ENCODE measurements at regions not wholly inside any gene's neighbourhood (a gene's known extent, or its start where the extent isn't known, plus 50 kb on each side); places are given as distances from the start of the nearest gene placed in this dataset.

DNA sequence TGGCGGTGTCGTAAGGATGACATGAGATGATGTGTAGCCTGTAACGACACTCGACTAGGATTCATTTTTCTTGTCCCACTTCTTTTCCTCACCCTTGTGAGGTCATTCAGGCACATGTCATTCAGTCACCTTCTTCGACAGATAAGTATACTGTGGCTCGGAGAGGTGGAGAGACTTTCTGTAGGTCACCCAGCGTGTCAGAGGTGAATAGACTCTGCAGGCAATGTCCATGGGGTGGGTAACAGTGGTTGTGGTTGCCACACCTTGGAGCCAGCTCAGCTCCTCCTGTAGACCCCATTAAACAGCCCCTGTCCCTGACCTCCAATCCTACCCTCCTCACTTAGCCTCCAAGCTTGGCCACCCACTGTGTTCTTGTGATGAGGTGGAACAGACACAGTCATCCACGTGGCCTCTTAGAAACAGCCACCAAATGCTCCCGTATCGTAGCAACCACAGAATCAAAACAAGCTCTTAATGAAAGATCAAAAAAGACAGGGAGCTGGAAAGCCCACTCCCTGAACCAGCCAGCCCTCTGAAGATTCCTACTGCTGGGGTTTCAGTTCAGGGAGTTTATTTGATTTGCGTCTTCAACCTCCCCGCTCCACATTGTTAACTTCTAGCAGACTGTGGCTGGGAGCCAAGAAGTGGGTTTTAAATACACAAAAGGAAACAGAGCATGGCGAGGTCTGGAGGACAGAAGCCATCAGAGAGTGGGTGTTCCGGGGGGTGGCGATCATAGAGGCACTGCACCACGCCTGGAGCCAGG, 89.0 kb upstream of the GRK3 start:
- H3K4me1 ChIP-seq (replicated peaks in 1 of 4; ENCODE audit: control insufficient read depth in 3 of 4, insufficient read depth in 4 of 4, low read length in 3 of 4), result no peaks in the 10 kb centered on the region
- H3K14ac ChIP-seq (ENCODE audit: insufficient read length), result no peak overlapping the region
- no peak overlapping the region for H3K4ac ChIP-seq (replicated peaks; ENCODE audit: insufficient read length, low read depth, low read length)
- no peak overlapping the region for H4K5ac ChIP-seq (ENCODE audit: insufficient read length, low read depth, low read length)
- no peak overlapping the region for H2BK5ac ChIP-seq (ENCODE audit: low read depth, low read length)
- no peak overlapping the region for H3K56ac ChIP-seq (replicated peaks; ENCODE audit: insufficient read length, low read depth, low read length)
- no peak overlapping the region for H3K9ac ChIP-seq (replicated peaks in 1 of 4; ENCODE audit: extremely low read depth in 1 of 4, low read depth in 3 of 4, low read length in 3 of 4)
- H3K9me3 ChIP-seq (ENCODE audit: insufficient read depth in 2 of 2, low read depth in 1 of 2, low read length in 1 of 2), result peaks cover 4 to 5% of the 10 kb centered on the region in 2 experiments; a peak in 2 of 4 replicates
- H2BK12ac ChIP-seq (ENCODE audit: low read depth, low read length), result no peak overlapping the region
- no peaks in the 10 kb centered on the region for H3K23me2 ChIP-seq (ENCODE audit: low read depth, low read length)
- no peak overlapping the region for H3K4me2 ChIP-seq (ENCODE audit: insufficient read depth in 1 of 2, low read depth in 2 of 2, low read length in 2 of 2)
- H2BK120ac ChIP-seq (replicated peaks; ENCODE audit: low read depth, low read length), result no peak overlapping the region
- H2AFZ ChIP-seq (ENCODE audit: low read length), result no peak overlapping the region
- no peak overlapping the region for H3K27ac ChIP-seq (ENCODE audit: low read depth, low read length)
- ChIA-PET POLR2A (ENCODE audit: partially characterized antibody) (interaction anchor here (0.6 to 0.7 kb wide), 3 partner anchors 8 to 98 kb away, joined by 3 to 5 read pairs (median 4); no protein-coding TSS in a partner anchor), CTCF (ENCODE audit: partially characterized antibody) (interaction anchor here (1.5 to 1.7 kb wide), 2 partner anchors 20 to 69 kb away, joined by 4 to 6 read pairs; no protein-coding TSS in a partner anchor)
- H3K27me3 ChIP-seq (replicated peaks in 1 of 4; ENCODE audit: control insufficient read depth in 3 of 4, extremely low read depth in 1 of 4, insufficient read depth in 3 of 4, low read length in 3 of 4), result no peaks in the 10 kb centered on the region
- H2BK15ac ChIP-seq (ENCODE audit: low read length), result no peak overlapping the region
- 90% methylated on average over 16 of the region's 16 CpGs; no CpG with 5 or more reads in 1 of the 2 experiments for WGBS, 2 experiments (ENCODE audit: extremely low coverage in 1 of 2, insufficient coverage in 1 of 2, insufficient read length in 1 of 2, insufficient replicate concordance in 2 of 2, low coverage in 1 of 2, low lambda C conversion rate in 2 of 2, missing lambda C conversion rate in 1 of 2)
- no peaks in the 10 kb centered on the region for H3K36me3 ChIP-seq (ENCODE audit: control insufficient read depth in 2 of 4, insufficient read depth in 4 of 4, low read length in 3 of 4)
- H3K23ac ChIP-seq (ENCODE audit: insufficient read length), result no peak overlapping the region
- no peak for DNase-seq (ENCODE audit: low read depth in 1 of 2, low spot score in 2 of 2)
- H3K4me3 ChIP-seq (ENCODE audit: extremely low read depth in 1 of 4, insufficient read depth in 2 of 4, low read depth in 3 of 4, low read length in 4 of 4), result no peak overlapping the region
- no peaks in the 10 kb centered on the region for H3K79me2 ChIP-seq (ENCODE audit: control insufficient read depth in 1 of 2, insufficient read depth in 2 of 2, low read length in 2 of 2)
- H3K18ac ChIP-seq (ENCODE audit: extremely low read depth, low read length), result no peak overlapping the region
- H4K91ac ChIP-seq (replicated peaks; ENCODE audit: insufficient read length, low read length), result no peak overlapping the region
- no peaks in the 10 kb centered on the region for H3K79me1 ChIP-seq (ENCODE audit: low read depth, low read length)
- peaks cover 2 to 3% of the 10 kb centered on the region in 2 experiments for H4K20me1 ChIP-seq (replicated peaks in 1 of 2; ENCODE audit: control insufficient read depth in 1 of 2, insufficient read depth in 2 of 2, low read length in 2 of 2)
- H2AK5ac ChIP-seq (ENCODE audit: low read depth, low read length), result no peak overlapping the region
- H2BK20ac ChIP-seq (ENCODE audit: low read length), result no peak overlapping the region
- FAIRE-seq, result no peak
- TF ChIP-seq, protein P1, sequence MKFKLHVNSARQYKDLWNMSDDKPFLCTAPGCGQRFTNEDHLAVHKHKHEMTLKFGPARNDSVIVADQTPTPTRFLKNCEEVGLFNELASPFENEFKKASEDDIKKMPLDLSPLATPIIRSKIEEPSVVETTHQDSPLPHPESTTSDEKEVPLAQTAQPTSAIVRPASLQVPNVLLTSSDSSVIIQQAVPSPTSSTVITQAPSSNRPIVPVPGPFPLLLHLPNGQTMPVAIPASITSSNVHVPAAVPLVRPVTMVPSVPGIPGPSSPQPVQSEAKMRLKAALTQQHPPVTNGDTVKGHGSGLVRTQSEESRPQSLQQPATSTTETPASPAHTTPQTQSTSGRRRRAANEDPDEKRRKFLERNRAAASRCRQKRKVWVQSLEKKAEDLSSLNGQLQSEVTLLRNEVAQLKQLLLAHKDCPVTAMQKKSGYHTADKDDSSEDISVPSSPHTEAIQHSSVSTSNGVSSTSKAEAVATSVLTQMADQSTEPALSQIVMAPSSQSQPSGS (IDR thresholded peaks at IDR 0.05; ENCODE audit: low read length), result no peak
- H4K8ac ChIP-seq (ENCODE audit: extremely low read depth, insufficient read depth, low read length), result no peak overlapping the region

Data from H1 (cell line).